Fibroblast of peridontal ligament (primary cell): ENCODE measurements at regions not wholly inside any gene's neighbourhood (a gene's known extent, or its start where the extent isn't known, plus 50 kb on each side); places are given as distances from the start of the nearest gene placed in this dataset.

Experiments
- DNase-seq: peaks from one replicate; pipeline ENCODE4 v3.0.0-alpha.2; 2010; ENCODE audit errors: extremely low read depth

GRCh38 chr1:234721476-234722269 lies 111.7 kb upstream of the IRF2BP2 start:
- DNase-seq: peak; percentile 97

DNA sequence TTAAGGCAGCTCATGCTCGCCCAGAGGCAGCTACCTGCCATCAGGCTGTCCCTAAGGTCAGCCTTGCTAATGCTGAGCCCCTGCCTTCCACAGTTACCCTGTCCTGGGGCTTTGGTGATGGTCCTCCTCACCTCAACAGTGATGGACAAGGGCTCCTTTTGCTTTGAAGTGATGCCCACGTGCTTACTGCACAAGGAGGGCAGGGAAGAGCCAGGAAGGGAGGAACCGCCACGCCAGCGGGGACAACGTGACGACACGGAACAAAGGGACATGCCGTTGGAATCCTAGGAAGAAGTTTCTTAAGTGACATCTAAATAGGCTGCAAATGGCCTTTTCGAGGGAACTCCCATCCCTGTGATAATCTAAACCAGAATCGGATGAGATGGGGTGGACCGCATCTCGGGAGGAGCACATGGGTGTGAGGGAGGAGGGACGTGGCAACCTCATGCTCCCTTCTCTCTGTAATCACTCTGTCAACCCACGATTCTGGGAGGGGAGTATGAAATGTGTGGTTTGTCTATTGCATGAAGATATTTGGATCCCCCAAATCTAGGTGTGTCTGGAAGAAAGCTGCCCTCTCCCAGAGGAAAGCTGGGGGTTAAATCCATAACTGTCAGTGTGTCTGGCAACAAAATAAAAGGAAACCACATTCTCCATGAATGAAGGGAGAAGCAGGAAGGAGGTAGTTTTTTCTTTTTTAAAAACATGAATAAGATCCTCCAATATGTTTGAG lies 110.9 kb upstream of the IRF2BP2 start:
- peak; percentile 52 for DNase-seq

DNA sequence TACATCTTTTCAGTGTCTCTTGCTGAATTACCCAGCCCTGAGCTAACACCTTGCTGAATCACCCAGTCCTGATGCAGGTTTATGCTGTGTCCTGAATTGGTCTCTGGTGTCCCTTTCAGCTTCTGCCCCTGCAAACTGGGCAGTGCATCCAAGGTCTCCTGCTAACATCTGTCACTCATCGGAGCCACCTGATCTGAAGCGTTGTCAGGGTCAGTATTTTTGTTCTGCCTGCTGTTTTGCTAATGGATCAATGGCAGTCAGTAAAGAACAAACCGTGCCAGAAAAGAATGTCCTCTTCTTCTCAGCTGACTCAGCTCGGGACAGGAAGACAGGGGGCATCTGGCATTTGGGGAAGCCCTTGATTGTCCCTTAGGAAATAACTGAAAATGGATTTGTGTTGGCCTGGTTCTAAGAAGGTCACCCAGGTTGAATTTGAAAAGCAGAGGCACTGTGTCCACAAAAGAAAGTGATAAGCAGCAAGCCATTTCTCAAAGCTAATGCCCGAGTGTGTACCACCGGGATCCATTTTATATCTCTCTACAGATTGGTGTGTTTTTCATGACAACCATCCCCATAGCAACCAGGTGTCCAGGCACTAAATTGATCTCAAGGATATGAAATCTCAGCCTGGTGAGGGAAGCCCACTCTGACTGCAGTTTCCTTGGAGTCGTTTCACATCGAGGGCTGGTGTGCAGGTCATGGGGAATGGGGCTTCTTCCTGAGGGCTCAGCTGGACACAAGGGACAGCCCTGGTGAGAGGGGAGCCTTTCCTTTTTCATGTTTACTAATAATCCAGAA lies 109.7 kb upstream of the IRF2BP2 start:
- no peak for DNase-seq

DNA sequence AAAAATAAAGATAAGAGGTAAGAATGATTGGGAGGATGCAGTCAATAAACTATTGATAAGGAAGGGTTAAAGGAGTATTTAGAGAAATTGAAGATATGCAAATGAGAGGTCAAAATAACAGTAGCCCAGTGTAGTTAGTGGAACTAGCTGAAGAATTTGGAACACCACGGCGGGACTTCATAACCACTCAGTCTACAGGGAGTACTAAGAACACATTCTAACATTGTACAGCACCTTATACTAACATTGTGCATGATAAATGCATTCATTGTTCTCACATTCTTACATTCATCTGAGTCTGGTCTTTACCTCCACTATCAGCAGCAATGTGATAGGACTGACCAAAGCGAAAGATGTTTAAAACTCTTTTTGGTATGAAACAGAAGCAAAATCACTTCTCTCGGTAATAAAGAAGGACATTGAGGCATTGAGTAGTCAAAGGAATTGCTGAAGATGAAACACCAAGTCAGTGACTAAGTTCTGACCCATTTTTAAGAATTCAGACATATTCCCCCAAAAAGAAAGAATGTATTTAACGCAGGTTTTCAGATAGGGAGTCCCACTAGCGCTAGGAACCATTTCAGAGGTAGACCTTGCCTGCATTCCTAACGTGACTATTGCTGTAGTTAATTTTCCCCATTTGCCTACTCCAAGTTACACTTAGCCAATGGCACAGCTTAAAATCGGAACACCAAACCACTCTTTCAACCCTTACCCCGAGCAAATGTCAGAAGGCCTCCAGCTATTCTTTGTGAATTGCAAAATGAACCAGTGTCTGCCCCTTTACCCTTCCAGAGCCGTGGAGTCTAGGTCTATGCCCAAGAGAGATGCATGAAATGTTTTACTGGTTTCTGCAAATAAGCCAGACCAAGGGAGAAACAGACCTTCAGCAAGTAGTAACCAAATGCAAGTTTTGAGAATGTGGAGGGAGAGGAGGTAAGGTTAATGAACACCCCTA lies 108.8 kb upstream of the IRF2BP2 start:
- DNase-seq: no peak

- DNase-seq: no peak
Measured at GRCh38 chr1:234716908-234717375, 107.0 kb upstream of the IRF2BP2 start.

DNA sequence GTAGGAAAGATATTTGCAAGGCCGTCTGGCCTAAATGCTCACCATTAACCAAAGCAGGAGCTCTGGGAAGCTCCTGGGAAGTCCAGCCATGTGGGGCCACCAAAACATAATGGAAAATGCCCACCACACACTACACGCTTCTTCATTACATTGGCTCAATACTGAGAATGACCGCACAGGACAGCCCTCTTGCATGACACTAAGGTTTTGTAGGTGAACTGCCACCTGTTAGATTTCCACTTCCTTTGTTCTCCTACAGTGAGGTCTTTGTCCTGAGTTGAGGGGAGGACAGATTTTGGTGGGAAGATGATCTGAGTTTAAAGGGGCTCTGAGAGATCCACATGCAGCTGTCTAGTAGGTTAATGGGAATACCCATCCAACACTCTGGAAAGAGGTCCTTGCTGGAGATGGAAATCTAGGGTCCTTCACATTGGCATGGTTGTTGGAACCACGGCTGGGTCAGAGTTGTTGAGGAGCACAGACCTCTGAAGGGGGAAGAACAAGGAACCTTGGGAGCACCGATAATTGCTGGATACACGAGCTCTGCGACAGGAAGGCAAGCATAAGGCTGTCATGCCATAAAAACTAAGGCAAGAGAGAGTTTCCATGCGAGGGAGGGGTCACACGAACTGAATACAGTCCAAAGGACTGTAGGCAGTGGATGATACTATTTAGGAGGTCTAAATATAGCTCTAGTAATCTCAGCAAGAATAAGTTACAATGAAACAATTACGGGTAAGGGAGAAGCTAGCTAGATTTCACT lies 105.5 kb upstream of the IRF2BP2 start:
- no peak for DNase-seq

DNA sequence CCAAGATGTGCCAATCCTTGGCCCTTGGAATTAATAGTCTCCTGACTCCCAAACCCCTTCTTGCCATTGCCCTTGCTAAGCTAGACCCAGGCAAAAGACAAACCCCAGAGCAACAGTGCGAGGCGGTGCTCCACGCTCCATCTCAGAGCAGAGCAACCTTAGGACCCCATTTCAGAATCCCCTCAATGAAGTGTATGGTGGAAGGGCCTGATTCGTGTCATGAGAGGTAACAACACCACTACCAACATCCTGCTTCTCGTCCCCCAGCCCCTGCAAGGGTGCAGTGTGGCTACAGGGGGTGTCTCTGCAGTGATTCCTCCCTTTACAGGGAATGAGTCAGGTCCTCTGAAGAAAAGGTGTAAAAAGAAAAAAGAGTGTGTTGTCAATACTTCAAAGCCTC lies 103.9 kb upstream of the IRF2BP2 start:
- DNase-seq: no peak

DNA sequence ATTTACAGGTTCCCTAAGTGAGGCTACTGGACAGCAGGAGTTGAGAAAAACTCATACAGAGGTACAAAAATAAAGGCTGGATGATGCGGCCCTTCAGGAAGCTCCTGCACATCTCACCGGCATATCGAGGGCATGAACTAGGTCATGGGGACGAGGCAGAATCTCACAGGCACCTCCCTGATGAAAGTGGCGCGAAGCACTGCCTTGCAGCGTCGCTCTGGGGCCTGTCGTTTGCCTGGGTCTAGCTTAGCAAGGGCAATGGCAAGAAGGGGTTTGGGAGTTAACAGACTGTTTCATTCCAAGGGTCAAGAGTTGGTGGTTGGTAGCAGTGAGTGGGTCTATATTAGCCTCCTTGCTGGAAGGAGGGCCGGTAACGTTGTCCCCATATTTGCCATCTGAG lies 103.5 kb upstream of the IRF2BP2 start:
- no peak for DNase-seq

DNA sequence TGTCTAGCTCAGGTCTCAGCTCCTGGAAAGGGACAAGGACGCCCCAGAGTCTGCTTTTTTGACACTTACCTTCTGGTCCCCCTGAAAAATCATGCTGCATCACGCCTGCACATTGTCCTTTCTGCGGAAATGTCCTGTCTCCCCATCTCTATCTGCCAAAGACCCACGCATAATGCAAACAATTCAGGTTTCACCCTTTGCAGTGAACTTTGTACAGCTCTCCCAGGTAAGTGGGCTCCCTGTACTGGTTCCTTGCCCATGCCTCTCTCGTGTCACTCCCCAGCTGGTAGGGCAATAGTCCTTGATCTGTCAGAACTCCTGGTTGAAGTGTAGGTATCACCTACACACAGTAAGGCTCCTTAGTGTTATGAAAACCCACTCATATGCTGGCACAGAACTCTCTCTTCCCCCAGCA lies 102.9 kb upstream of the IRF2BP2 start:
- DNase-seq: no peak

DNA sequence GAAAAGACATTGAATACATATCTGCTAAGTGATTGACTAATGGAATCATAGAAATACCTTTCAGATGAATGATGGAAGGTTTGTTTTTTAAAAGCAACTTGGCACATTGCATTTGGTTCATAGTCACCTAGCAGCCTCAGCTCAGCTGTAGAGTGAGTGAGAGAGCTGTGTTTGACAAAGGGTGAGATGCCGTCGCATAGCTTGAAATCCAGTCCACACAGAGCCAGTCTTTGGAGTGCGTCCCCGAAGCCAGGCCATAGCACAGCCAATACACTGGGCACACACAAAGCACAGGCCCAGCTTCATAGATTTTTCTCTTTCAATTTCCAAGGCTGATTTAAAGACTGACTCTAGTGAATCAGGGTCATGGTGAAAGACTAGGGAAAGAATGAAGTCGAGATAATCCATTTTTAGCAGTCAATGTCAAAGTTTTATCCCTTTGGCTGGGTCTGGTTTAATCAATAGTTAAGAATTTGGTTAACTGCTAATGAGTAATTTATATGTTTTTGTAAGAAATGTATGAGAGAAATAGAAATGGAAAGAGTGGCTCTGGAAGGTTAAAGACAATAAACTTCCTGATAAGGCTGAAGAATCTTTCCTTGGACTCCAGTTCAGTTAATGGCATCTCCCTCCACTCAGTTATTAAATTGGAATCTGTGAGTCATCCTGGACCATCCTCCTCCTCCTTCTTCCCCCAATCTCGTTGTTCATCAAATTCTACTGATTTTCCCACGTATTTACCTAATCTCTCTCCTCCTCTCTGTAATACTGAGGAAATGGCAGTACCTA lies 101.2 kb upstream of the IRF2BP2 start:
- no peak for DNase-seq

DNA sequence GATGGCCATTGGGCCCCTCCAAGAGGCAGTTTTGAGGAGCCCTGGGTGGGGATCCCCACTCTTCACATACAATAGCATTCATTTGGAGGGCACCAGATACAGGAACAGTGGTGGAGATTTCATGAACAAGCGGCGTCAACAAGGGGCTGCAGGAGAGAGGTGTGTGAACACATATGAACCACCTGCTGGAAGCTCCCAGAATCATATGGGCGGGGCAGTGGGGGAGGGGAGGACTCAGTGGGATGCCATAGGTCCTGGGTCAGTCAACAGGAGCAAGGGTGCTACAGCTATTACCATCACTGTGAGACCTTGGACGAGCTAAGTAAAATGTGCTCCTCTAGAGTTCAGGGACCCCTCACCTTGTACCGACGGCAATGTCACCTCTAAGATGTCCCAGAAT lies 100.4 kb upstream of the IRF2BP2 start:
- DNase-seq: no peak

DNA sequence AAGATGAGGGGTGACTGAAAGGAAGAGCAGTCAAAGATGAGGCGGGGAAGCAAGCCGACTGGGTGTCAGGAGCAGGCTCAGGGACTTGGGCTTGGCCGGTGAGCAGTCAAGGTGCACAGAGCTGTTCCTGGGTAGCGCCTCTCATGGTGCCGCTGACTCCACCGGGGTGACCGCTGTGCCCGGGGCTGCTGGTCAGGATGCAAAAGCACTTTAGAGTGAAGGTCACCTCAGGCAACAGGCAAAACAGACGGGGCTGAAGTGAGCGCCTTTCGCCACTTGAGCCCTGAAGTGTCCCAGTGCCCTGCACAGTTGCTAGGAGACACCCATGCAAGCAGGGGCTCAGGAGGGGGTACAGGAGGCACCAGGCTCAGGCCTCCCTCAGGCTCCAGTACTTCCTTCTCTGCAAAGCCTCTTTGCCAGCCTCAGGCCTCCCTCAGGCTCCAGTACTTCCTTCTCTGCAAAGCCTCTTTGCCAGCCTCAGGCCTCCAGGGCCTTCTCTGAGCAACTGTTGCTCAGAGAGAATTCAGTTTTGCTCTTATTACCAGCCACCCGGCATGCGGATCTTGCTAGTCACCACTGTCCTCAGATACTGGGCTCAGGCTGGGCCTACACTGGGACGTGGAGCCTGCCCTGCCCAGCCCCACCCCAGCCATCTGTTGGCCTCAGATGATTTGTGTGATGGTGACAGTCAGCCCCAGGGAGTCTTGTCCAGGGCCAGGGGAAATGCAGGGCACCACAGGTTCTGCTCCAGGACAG lies 99.7 kb upstream of the IRF2BP2 start:
- no peak for DNase-seq

- DNase-seq: no peak
Measured at GRCh38 chr1:234708700-234709395, 98.9 kb upstream of the IRF2BP2 start.

DNA sequence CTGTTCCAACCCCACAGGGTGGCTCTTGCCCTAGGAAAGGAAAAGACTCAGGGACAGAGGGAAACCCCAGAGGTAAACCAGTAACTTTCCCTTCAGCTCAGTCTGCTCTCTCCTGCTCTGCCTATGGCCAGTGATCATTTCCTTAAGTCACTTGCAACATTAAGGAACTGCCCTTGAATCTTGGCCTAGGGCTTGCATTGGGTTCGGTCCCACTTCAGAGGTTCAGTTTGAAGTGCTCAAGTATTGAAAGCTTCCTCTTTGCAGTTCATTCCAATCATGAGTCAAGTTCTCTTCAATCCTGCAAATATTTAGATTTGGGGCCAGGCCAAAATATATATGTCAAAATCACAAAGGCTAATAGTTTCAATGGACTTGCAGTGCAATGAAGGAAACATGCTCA lies 97.7 kb upstream of the IRF2BP2 start:
- peak; percentile 71 for DNase-seq

DNA sequence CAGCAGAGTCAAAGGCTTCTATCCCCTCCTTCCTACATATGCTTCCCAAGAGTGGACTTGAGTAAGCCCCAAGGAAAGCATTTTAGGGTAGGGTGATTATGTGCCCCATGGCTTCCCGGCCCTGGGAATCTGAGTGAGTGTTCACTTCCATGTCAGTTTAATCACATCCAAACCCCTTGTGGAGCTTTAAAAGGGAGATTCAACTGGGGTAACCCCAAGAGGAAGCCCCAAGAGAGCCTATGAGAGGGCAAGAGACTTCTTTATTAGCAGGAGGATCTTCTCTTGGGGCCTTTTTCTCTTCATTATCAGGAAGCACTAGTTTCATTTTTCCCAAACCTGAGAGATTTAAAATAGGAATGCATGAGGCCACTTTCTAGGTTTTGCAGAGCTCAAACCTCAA lies 97.0 kb upstream of the IRF2BP2 start:
- no peak for DNase-seq

GRCh38 chr1:234706199-234706598 lies 96.2 kb upstream of the IRF2BP2 start:
- no peak for DNase-seq

- no peak for DNase-seq
Measured at GRCh38 chr1:234705615-234706014, 95.6 kb upstream of the IRF2BP2 start.
